WI38 (cell line): ENCODE measurements at regions not wholly inside any gene's neighbourhood (a gene's known extent, or its start where the extent isn't known, plus 50 kb on each side); places are given as distances from the start of the nearest gene placed in this dataset.
A peak's percentile ranks its signal among the peaks of the same experiment; 100 is the strongest.

ENCODE experiments used
- H3K4me3 ChIP-seq: 2 replicates; pipeline ENCODE4 v1.5.1; 2011; ENCODE audit warnings: low read depth, mild to moderate bottlenecking, control low read depth, low read length
- CTCF ChIP-seq: IDR thresholded peaks from 2 replicates; pipeline ENCODE4 v1.5.1; 2012; ENCODE audit warnings: low read depth, mild to moderate bottlenecking, control low read depth, low read length

DNA sequence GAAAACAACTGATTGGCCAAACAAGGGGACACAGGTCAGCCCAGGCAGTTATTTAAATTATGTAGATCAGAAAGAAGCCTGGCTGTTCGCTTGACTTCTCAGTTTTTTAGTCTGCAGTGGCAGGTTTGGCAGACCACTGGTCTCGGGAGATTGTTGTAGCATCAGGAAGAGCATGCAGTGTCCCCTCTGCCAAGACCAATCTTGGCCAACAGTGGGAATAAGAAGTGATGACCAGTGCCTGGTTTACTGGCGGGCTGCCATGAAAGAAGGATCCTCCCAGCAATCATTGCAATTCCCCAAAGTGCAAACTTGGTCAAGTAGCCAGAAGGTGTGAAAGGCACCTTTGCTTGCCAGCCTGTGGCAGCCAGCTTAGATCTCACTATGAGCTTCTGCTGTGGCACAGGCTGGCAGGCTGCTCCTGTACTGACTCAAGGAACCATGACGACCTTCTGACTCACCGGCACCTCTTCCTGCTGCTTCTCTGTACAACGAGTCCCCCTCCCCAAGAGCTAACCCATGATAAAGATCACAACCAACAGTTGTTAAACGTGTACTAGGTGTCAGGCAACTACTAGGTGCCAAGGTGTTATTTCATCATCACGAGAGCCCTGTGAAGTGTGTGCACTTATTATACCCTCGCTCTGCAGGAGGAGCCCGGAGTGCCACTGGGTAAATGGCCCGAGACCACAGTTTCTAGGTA is 76.8 kb upstream of the DUSP22 start:
- no peak overlapping the region for H3K4me3 ChIP-seq
- TF ChIP-seq CTCF: no peak

- no peak overlapping the region for H3K4me3 ChIP-seq
- TF ChIP-seq CTCF: peak; percentile 63
Measured at GRCh38 chr6:217048-217659, 75.1 kb upstream of the DUSP22 start.

DNA sequence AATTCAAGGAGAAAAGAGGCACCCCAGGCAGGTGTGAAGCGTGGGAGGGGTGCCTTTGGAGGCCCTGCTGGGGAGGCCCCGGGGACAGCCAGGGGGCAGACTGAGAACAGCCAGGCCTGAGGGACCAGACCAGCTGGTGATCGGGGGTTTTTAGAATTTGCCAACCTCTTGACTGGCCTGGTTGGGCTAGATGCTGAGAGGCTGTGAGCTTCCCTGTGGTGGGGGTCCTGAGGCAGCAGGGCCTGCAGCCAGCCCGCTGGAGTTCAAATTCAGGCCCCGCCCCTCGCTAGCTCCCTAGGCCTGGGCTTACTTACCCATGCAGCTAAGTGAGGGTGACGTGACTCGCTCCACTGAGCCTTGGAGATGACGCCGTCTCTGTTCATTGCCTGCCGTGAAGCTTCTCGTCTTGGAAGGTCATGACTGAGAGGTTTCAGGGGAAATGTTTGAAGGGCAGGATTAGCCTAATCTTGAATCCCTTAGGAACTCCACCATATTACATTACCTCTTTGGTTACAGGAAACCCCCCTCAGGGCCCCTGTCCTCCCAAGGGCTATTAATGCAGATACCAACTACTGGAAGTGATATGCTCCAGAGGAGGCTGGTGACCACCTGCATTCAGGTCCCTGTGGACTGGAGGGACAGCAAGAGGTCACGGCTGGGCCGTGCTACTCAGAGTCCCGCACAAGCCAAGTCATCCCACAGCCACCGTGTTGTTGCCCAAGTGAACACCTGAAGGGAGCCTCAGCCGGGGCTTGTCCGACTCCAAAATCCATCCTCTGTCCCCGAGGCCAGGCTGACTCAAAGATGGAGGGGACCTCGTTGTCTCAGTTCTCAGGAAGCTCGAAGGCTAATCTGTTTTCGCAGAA is 73.9 kb upstream of the DUSP22 start:
- H3K4me3 ChIP-seq: no peak overlapping the region
- no peak for TF ChIP-seq CTCF

- H3K4me3 ChIP-seq: no peak overlapping the region
- TF ChIP-seq CTCF: no peak
Measured at GRCh38 chr6:219019-219570, 73.2 kb upstream of the DUSP22 start.

GRCh38 chr6:219641-220198 is 72.6 kb upstream of the DUSP22 start:
- no peak for TF ChIP-seq CTCF
- no peak overlapping the region for H3K4me3 ChIP-seq

DNA sequence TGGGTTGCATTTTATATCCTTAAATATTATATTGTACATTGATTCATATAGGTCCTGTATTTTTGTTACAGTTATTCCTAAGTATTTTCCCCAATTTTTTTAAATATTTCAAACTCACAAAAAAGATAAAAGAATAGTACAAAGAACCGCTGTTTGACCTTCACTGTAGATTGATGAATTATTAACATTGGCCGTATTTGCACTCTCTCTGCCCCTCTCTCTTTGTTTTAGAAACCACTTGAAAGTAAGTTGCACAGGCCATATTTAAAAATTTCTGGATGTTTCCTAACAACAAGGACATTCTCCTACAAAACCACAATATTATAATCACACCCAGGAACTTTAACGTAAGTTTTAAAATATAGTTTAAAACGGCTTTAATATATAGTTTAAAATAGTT is 72.0 kb upstream of the DUSP22 start:
- TF ChIP-seq CTCF: no peak
- H3K4me3 ChIP-seq: no peak overlapping the region
